Activated B cell treated with CpG ODN at 0.5 μM for 24 hours (primary cell): ENCODE measurements at regions not wholly inside any gene's neighbourhood (a gene's known extent, or its start where the extent isn't known, plus 50 kb on each side); places are given as distances from the start of the nearest gene placed in this dataset.
"Not testable (repeated sequence)": the region's sequence is repeated elsewhere in the genome, so short reads cannot be mapped to it uniquely, and the experiment has no call there.

ENCODE experiments used
- ATAC-seq: fragments of 200-7000 bp; cut with Tn5 transposase; one replicate; pipeline ENCODE4 v1.10.0; 2021; ENCODE audit warnings: low read depth, mild to moderate bottlenecking, moderate library complexity
- CTCF ChIA-PET: fragments of 350-600 bp; sonication (Branson Sonifier 250); formaldehyde crosslinking; loops from one replicate; lab custom pipeline; 2021; ENCODE audit warnings: antibody characterized with exemption; lab: Charles Lee
- POLR2A ChIA-PET: fragments of 350-600 bp; sonication (Branson Sonifier 250); formaldehyde crosslinking; loops from one replicate; lab custom pipeline; 2021; ENCODE audit warnings: antibody characterized with exemption; lab: Charles Lee
- DNase-seq: peaks from one replicate; pipeline ENCODE4 v3.0.0; 2022
- H3K27ac Mint-ChIP-seq: one replicate; pipeline ENCODE4 v1.8.0; 2020; ENCODE audit warnings: mixed read lengths
- H3K27me3 Mint-ChIP-seq: one replicate; pipeline ENCODE4 v1.8.0; 2021; ENCODE audit warnings: mixed read lengths
- H3K36me3 Mint-ChIP-seq: one replicate; pipeline ENCODE4 v1.8.0; 2021; ENCODE audit warnings: low read depth, mixed read lengths
- H3K4me1 Mint-ChIP-seq: one replicate; pipeline ENCODE4 v1.8.0; 2021; ENCODE audit warnings: mixed read lengths
- H3K4me3 Mint-ChIP-seq: one replicate; pipeline ENCODE4 v1.8.0; 2020; ENCODE audit warnings: mild to moderate bottlenecking, mixed read lengths
- H3K9me3 Mint-ChIP-seq: one replicate; pipeline ENCODE4 v1.8.0; 2020; ENCODE audit warnings: mixed read lengths
- CTCF ChIP-seq: fragments of 200-600 bp; IDR thresholded peaks from one replicate; pipeline ENCODE4 v1.8.0; 2022; ENCODE audit warnings: antibody characterized with exemption, mild to moderate bottlenecking
- intact Hi-C: fragments of 100-400 bp; cut with micrococcal nuclease; formaldehyde crosslinking; loops from one replicate; pipeline ENCODE4 v1.15.1; 2024

DNA sequence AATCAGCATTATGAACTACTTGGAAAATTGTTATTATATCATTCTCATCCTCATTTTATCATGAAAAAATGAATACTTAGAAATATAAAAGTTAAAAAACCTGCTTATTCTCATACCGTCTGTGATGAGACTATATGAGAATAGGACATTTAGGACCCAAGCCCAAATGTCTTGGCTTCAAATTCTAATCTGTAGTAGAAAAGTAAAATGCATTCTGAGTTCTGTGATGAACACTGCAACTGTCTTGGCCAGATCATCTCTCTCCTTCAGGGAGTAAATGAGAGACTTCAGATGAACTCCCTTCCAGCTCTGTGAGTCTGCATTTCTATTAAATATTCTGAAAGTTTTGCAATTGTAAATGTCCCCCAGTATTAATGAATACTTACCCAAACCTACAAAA lies 940.7 kb upstream of the KLHL29 start:
- no peaks in the 10 kb centered on the region for H3K36me3 Mint-ChIP-seq
- CTCF ChIA-PET = no interaction called here

GRCh38 chr2:22449696-22450095 lies 935.3 kb upstream of the KLHL29 start:
- DNase-seq (no peak), ATAC-seq (no peak)
- Mint-ChIP-seq H3K36me3 (no peaks in the 10 kb centered on the region), H3K4me1 (no peaks in the 10 kb centered on the region), H3K27me3 (no peaks in the 10 kb centered on the region), H3K9me3 (peaks cover 6% of the 10 kb centered on the region), H3K27ac (no peak overlapping the region), H3K4me3 (no peak overlapping the region)
- no peak for TF ChIP-seq CTCF
- CTCF ChIA-PET = no interaction called here
- POLR2A ChIA-PET = no interaction called here
- intact Hi-C loops = no loop called here

More for the DNA sequence above, 940.7 kb upstream of the KLHL29 start:
- POLR2A ChIA-PET = no interaction called here
- intact Hi-C loops = no loop called here
- Mint-ChIP-seq H3K4me1 (no peaks in the 10 kb centered on the region), H3K27ac (no peak overlapping the region), H3K4me3 (no peak overlapping the region), H3K9me3 (peaks cover 7% of the 10 kb centered on the region), H3K27me3 (no peaks in the 10 kb centered on the region)
- TF ChIP-seq CTCF = no peak
- no peak for DNase-seq
- no peak for ATAC-seq

DNA sequence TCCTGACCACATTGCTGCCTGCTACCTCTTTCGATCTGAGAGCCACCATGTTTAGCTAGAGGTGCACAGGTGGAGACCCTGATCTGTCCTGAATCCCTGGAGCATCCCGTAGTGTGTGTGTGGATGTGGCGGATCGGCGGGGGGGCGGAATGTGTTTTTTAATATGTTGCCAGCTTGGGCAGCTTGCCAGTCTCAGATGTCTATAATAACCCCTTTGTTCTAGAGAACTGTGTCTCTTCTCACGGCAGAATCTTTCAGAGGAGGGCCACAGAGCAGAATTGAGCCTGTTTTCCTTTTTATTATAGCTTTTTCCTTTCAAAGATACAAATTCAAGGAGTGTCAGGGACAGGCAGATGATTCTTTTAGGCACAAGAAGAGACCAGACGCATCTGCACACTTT lies 934.1 kb upstream of the KLHL29 start:
- Mint-ChIP-seq H3K27me3 (no peaks in the 10 kb centered on the region), H3K9me3 (peaks cover 6% of the 10 kb centered on the region), H3K27ac (no peak overlapping the region), H3K4me1 (no peaks in the 10 kb centered on the region), H3K4me3 (no peak overlapping the region), H3K36me3 (no peaks in the 10 kb centered on the region)
- ChIA-PET CTCF (no interaction called here), POLR2A (no interaction called here)
- no peak for TF ChIP-seq CTCF
- intact Hi-C loops = no loop called here
- DNase-seq = no peak
- no peak for ATAC-seq

GRCh38 chr2:22454826-22455485 lies 930.0 kb upstream of the KLHL29 start:
- ChIA-PET POLR2A (no interaction called here), CTCF (no interaction called here)
- TF ChIP-seq CTCF = no peak
- Mint-ChIP-seq H3K27ac (no peak overlapping the region), H3K4me1 (no peaks in the 10 kb centered on the region), H3K27me3 (no peaks in the 10 kb centered on the region), H3K4me3 (no peak overlapping the region), H3K9me3 (peaks cover 2% of the 10 kb centered on the region), H3K36me3 (no peaks in the 10 kb centered on the region)
- intact Hi-C loops = no loop called here
- ATAC-seq (no peak), DNase-seq (no peak)

GRCh38 chr2:22458440-22458839 lies 926.5 kb upstream of the KLHL29 start:
- CTCF ChIA-PET = no interaction called here
- H3K36me3 Mint-ChIP-seq = no peaks in the 10 kb centered on the region
- intact Hi-C loops = no loop called here
- H3K9me3 Mint-ChIP-seq = peaks cover 2% of the 10 kb centered on the region
- H3K27ac Mint-ChIP-seq = no peak overlapping the region
- no peaks in the 10 kb centered on the region for H3K4me1 Mint-ChIP-seq
- DNase-seq (no peak), ATAC-seq (no peak)
- POLR2A ChIA-PET = no interaction called here
- no peak for TF ChIP-seq CTCF
- H3K27me3 Mint-ChIP-seq = no peaks in the 10 kb centered on the region
- H3K4me3 Mint-ChIP-seq = no peak overlapping the region

GRCh38 chr2:22475103-22475502 lies 909.9 kb upstream of the KLHL29 start:
- POLR2A ChIA-PET = interaction anchor here (0.6 kb wide), 1 partner anchor 750 kb away, joined by 3 read pairs; no protein-coding TSS in a partner anchor
- H3K36me3 Mint-ChIP-seq, H3K27ac Mint-ChIP-seq, H3K27me3 Mint-ChIP-seq, CTCF ChIA-PET, H3K4me3 Mint-ChIP-seq, H3K9me3 Mint-ChIP-seq, H3K4me1 Mint-ChIP-seq, DNase-seq, intact Hi-C loops, ATAC-seq: not testable (repeated sequence)
